Fibroblast of skin of back (primary cell): ENCODE measurements at regions not wholly inside any gene's neighbourhood (a gene's known extent, or its start where the extent isn't known, plus 50 kb on each side); places are given as distances from the start of the nearest gene placed in this dataset.

Source experiments
- DNase-seq: peaks from one replicate; pipeline ENCODE4 v3.0.0-alpha.2; 2013

DNA sequence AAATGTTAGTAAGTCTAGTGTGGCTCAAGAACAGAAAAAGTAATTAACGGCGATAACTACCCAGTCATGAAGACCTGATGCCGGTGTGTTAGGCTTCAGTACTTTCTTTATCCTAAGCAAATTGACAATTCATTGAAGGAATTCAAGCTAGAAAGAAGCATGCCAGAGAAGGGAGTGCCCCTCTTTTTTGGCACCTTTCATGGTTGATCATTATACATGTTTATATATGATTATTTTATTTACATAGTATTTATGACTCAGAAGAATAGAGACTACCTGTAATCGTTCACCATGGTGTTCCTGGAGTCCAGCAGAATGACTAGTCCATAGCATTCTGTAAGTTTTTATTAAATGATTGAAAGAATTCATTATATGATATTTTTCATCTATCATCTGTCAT, 548.3 kb upstream of the SLIT2 start:
- no peak for DNase-seq

GRCh38 chr4:19700992-19701391, 550.7 kb upstream of the SLIT2 start:
- peak; percentile 33 for DNase-seq

- DNase-seq, result peak; percentile 35
These were observed 552.7 kb upstream of the SLIT2 start for GRCh38 chr4:19698961-19699360.

- no peak for DNase-seq
These were observed 556.9 kb upstream of the SLIT2 start for GRCh38 chr4:19694812-19695211.

- DNase-seq, result no peak
These were observed 557.7 kb upstream of the SLIT2 start for GRCh38 chr4:19693936-19694570.

DNA sequence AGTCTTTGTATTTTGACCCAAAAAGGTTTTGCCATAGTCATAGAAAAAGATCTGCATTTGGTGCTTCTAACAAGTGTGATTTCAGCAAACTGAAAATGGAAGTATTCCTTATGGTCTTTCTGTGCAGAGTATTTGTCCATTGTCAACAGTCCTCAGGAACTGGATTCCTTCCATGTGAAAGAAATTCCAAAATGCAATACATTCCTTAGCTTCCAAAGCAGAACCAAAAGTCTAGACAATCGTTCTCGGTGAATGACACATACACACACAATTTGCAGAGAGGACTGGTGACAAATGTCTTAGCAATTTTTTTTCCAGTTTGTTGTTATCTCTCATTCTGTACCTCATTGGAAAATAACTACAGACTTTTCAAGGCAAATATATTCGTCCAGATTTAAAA, 562.2 kb upstream of the SLIT2 start:
- DNase-seq, result peak; percentile 98

DNA sequence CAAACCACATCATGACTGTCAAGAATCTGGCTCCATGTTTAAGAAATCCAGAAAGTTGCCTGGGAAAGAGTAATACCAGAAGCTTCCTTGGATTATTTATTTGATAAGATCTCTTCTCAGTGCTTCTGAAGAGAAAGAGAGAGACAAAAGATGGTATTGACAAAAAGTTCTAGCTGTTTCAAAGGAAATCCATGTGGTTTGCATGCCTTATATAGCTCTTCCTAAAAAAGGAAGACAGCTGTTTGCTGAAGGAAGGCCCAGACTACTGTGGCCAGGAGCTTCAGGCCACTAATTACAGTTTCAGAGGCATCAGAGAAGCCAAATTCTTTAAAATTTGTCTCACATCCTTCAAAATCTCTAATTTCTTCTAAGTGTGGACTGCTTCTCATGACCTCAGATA, 565.2 kb upstream of the SLIT2 start:
- no peak for DNase-seq

DNA sequence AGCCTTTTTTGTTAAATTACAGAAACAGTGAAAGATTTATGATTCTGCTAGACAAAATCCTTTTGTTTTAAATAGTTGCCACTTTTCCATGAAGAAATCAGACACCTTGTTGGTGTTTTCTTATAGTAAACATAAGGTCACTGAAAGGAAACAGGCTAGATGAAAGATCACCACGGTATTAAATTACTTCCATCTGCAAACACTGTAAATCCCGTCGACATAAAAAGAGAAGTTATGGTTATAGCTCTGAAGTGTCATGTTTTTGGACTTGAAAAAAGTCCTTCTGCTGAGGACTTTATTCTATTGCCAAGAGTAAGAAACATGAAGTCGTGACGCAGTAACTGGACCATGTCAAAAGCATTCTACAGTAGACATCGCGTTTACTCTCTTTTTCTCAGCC, 567.6 kb upstream of the SLIT2 start:
- DNase-seq, result no peak

DNA sequence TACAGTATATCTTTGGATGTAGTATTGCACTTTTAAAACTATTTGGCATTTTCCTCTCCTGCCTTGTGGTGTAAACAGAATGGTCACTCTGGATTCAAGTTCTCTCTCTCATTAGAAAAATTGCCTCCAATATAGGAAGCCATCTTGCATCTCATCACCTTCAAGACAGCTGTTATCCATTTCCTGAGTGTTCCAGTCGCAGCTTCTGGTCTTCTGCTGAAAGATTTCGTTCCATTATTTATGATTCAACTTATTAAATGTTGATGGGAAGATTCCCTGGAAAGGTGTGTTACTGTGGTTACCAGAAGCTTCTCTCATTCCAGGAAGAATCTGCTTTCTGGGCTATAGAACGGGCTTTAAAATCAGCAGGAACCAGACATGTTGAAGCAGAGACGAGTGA, 568.3 kb upstream of the SLIT2 start:
- no peak for DNase-seq

DNA sequence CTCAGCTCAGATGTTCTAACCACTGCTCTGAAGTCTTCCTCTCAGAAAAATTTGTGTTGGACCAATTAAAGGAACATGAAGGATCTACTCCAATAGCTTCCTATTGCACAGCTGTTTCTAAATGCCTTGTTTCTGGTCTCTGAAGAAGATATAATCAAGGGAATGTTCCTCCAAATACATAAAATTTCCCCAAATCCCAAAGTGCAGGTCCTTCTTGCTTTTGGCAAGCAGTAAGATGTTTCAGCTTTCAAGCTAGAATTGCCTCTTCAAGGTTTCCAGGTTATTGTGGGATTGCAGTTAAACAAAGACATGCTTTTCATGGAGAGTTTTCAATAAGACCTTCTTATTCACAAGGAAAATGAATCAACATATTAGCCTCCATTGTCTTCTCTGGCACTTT, 574.5 kb upstream of the SLIT2 start:
- DNase-seq, result no peak

DNA sequence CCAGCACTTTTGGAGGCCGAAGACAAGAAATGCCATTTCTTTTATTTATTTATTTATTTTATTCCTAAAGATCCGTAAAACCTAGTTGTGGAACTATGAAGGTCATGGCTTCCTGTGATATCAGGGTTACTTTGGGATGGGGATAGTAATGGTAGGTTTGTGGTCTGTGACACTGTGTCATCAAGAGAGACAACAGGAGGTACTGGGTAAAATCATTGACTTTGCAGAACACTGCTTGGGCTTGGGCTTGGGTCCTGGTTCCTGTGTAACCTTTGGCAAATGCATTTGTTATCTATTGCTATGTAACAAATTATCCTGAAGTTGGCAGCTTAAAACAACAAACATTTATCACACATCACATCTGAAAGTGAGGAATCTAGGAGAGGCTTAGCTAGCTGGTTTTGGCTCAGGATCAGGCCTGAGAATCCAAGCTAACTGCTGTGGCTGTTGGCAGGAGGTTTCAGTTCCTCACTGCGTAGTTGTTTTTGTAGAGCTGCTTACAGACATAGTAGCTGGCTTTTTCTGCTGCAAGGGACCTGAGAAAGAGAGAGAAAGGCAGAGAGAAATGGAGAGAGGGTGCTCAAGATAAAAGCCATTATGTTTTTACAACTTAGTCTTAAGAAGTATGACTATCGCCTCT, 576.4 kb upstream of the SLIT2 start:
- DNase-seq, result peak; percentile 52

DNA sequence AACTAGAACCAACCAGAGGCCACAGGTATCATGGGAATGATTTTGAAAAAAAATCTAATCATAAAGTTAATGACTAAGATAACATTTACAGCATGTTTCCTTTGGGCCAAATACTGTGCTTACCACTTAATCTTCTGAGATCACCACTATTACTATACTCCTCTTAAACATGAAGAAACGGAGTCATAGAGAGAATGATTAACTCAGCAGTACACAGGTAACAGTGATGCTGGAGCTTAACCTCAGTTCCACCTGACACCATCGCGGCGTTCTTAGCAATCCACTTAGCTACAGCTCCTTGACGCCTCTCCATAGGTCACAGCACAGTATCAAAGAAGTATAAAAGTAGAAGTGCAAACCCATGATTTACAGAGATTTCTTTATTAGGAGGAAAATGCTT, 592.6 kb upstream of the SLIT2 start:
- DNase-seq, result no peak

DNA sequence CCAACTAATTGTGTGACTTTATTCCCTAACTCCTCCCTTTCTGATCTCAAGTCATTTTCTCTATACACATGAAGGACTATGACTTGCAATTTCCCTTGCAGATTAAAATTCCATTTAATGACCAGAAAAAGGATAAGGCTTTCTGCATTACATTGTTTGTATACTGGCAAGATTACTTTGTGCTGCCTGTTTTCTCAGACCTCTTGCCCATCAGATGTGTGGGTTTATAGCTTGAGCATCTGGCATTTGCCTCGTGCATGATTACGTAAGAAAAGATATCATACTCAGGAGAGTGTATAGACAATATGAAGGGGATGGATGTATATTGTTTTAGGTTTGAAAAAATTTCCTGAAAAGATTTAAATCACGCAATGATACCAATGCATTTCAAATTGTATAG, 593.8 kb upstream of the SLIT2 start:
- no peak for DNase-seq

- no peak for DNase-seq
These were observed 596.0 kb upstream of the SLIT2 start for GRCh38 chr4:19655666-19656065.

DNA sequence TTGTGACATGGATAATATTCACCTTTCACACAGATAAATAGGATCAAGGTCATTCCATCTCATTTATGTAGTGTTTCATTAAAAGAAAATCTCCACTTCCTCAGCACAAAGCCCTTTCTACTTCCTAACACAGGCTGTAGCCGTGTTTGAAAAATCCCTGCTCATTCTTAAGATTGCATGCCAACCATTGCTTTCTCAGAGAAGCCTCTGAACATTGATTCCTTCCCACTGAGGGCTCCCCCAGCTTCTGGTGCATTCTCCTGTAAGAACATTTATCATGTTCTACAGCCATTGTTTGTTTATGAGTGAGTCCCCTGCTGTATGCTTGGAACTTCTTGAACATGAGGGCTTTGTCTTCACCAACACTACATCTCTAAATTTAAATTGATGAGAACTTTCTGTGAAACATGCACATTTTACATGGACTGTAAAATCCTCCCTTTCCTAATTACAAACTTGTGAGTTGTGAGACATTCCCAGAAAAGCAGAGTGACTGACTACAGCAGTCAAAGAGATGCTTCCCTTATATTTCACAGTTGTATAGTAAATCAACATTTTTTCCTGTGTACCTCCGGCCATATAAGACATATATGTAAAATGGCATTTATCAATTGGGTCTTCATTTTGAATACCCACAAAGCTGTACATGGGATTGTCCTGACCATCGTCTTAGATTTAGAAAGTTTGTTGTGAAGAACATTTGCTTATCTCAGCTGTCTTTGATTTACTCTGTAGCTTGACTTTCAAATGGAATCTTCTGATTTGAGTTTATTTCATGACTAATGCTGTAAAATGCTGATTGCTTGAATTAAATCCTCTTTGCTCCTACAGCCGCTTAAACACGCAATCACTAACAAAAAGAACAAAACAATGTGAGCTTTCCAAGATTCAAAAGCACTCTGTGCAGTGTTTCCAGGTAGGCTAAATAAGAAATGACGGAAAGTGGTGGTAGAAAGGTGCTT, 600.5 kb upstream of the SLIT2 start:
- peak; percentile 29 for DNase-seq

- DNase-seq, result no peak
These were observed 606.1 kb upstream of the SLIT2 start for GRCh38 chr4:19645589-19645988.

GRCh38 chr4:19636451-19636850, 615.3 kb upstream of the SLIT2 start:
- no peak for DNase-seq

DNA sequence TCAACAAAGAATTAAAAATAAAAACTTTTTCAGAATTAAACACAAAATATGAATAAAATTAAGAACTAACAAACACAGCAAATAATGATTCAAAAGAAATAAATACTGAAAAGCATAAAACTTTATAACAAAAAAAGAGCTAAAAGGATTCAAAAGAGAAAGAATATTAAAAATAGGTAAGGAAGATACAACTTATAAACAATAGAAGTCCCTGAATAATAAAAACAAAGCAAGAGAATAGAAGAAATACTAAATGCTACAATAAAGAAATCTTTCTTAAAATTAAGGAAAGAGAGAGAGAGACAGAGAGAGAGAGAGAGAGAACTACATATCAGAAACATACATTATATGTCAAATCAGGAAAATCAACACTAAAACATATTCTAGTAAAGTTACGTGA, 619.9 kb upstream of the SLIT2 start:
- DNase-seq, result no peak

DNA sequence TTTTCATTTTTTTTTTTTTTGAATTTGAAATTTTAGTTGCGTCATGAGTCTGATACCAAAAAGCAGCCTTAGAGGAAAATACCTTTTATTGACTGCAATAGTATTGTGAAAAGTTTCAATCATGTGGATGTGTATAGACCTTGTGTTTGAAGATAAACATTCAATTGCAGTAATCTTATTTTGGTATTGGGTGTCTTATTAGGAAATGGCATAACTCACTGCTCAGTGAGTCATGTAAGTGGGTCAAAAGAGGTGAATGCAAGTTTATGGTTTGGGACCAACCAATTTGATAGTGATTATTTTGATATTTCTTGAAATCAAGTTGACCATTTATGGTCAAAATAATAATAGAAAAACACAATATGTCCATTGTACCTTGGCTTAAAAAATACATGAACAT, 627.8 kb upstream of the SLIT2 start:
- DNase-seq, result no peak

DNA sequence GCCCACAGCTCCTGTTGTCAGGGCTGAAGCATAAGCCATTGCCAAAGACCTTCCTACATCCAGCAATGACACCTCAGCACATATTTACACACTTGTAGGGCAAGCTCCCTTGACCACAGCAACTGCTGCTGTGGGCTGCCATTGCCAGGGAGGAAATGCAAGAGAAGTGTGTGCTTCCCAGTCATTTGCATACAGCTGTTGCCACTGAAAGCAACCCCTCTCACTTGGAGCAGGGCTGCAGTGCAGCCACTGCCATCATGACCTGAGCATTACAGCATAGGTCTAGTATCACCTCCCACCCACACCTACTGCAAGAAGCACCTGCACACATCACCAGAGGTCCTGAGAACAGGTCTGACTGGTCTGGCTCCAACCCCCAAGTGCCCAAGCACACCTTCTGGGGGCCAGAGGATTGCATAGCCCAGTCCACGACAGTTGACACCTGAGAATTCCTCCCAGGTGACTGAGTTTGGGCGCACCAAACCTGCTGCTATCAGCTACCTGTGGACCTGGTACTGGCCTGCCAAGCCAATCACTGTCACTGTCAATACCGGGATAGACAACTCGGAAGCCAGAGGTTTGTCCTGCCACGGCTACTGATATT, 636.5 kb upstream of the SLIT2 start:
- no peak for DNase-seq

DNA sequence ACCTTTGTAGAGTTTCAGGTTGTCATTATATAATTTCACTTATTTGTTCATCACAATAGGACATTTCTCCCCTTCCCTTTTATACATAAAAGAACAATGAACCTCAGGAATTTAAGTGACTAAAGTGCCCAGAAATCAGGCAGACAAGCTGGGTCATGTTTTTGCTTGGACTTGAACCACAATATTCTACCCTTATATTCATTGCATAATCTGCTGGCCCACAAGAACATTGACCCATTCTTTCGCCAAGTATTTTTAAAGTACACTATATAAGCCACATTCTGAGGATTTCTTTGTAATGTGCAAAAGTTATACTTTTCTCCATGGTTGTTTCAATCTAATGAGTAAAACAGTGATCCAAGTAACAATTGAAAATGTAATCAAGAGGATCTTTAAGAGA, 637.5 kb upstream of the SLIT2 start:
- DNase-seq, result no peak

- DNase-seq, result no peak
These were observed 655.4 kb upstream of the SLIT2 start for GRCh38 chr4:19596342-19596741.

- peak; percentile 22 for DNase-seq
These were observed 659.3 kb upstream of the SLIT2 start for GRCh38 chr4:19592391-19592790.
